ENCODE measurements at regions not wholly inside any gene's neighbourhood (a gene's known extent, or its start where the extent isn't known, plus 50 kb on each side); places are given as distances from the start of the nearest gene placed in this dataset.

GRCh38 chr18:41602034-41602433 lies 353.0 kb upstream of the PIK3C3 start:
- TF ChIP-seq CTCF (IDR thresholded peaks at IDR 0.05): no peak
- no peak for TF ChIP-seq POLR2A (IDR thresholded peaks at IDR 0.05)
- TF ChIP-seq POLR2AphosphoS5 (IDR thresholded peaks at IDR 0.05): no peak
- no peak for TF ChIP-seq EP300 (IDR thresholded peaks at IDR 0.05)
